Middle frontal gyrus (tissue), 1 donor: ENCODE measurements at regions not wholly inside any gene's neighbourhood (a gene's known extent, or its start where the extent isn't known, plus 50 kb on each side); places are given as distances from the start of the nearest gene placed in this dataset.
A peak's percentile ranks its signal among the peaks of the same experiment; 100 is the strongest.

ENCODE experiments used
- DNase-seq: peaks from one replicate; pipeline ENCODE4 v3.0.0-alpha.2; 2015; ENCODE audit warnings: low spot score; ENCODE audit errors: extremely low spot score

DNA sequence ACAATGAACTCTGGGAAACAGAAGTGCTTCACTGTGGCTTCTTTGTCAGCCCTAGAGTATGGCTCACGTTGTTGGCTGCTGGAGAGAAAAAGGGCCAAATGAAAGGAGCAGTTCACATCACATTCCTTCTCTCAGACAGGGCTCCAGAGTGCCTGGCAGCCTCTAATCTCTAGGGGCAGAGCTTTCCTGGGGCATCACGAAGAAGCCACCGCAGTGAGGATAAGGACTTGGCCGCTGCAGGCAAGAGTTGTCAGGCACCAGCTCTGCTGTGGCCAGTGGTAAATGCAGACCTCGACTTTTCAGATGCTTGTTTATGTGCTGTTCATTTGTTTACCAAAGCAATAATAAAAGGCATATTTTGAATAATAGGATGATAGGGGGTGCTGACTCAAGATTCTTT, 227.2 kb downstream of the ICE1 start:
- no peak for DNase-seq

- DNase-seq = no peak
These were observed 226.2 kb downstream of the ICE1 start for GRCh38 chr5:5648694-5649093.

DNA sequence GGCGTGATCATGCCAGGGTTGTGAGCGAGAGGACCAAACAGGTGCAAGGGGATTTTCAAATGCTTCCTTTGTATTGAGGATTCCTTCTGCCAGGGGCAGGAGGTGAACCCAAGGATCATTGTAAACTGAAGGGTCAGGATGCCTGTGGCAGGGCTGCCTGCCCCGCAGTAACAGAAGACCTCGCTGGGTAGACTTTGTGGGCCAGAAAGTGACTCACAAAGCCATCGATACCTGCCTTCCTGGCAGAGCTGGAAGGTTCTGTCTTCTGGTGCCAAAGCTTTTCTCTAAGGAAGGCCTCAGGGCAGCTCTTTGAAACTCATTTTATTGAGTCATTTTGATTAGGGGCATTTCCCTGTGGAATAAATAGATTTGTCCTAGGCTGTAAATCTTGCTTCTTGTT, 223.4 kb downstream of the ICE1 start:
- no peak for DNase-seq

DNA sequence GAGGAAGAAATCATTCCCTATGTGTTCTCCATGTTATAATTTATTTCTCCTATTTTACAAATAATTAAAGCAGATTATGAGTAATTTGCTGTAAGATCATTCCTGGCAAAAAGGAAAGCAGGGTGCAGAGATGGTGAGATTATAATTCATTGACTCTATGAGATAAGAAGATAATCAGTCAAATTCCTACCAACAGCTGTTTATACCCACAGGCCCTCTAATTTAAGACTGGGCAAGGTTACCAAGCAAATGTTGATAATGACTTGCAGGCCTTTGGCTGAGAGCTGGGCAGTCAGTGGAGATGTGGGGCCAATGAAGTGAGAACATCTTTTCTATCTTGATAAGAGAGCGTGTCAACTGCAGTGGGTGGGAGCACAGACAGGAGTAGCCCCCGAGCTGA, 222.7 kb downstream of the ICE1 start:
- DNase-seq = no peak

- DNase-seq = no peak
These were observed 221.8 kb downstream of the ICE1 start for GRCh38 chr5:5644249-5644648.

- DNase-seq = no peak
These were observed 221.0 kb downstream of the ICE1 start for GRCh38 chr5:5643481-5643880.

DNA sequence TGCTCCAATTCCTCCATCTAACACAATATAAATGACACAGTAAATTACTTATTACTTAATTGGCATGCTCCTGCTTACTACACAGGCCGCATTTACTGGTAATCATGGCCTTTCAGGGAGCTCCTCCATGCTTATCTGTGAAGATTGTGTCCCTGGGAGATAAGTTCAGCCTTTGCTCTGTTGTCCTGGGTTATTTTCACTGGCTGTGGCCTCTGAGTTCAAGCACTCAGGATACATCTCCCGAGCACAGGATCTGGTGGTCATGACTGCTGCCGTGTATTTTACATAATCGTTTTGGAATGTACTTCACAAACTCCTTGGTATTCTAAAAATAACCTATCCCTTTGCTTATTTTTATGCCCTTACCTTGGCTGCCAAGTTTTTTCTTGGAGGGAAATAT, 215.7 kb downstream of the ICE1 start:
- no peak for DNase-seq

DNA sequence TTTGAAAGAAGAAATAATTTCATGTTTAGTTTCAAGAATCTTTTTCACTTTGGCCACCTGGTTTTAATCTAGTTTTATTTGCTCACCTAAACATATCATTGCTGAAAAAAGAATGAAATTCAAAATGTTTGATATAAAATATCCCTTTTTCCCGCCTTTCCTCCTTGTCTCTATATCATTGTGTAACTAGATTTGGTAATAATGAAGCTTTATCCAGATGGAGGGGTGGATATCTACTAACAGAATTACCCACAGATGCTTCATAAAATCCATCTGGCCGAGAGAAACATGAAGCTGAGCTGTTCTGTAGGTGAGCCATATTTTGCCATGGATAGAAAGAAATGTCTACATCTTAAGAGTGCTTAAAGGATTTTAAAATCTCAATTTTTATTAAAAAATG, 214.7 kb downstream of the ICE1 start:
- DNase-seq = no peak

DNA sequence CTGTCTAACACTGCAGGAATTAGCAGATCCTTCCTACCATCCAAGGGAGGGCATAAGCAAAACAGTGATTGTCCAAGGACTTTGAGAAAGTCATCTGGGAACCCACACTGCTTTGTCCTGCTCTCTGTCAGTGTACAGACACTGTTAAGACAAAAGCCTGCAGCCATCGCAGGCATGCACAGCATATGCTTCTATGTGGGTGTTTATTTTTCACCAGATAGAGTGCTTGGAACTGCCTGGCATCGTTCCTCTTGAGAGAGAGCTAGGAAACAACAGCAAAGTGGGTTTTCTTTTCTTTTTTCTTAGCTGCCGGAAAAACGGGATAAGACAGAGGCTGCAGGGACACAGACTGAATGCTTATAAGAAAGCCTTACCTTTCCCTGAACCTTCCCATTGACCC, 212.3 kb downstream of the ICE1 start:
- DNase-seq = peak; percentile 27

- DNase-seq = no peak
These were observed 211.1 kb downstream of the ICE1 start for GRCh38 chr5:5633579-5633978.

DNA sequence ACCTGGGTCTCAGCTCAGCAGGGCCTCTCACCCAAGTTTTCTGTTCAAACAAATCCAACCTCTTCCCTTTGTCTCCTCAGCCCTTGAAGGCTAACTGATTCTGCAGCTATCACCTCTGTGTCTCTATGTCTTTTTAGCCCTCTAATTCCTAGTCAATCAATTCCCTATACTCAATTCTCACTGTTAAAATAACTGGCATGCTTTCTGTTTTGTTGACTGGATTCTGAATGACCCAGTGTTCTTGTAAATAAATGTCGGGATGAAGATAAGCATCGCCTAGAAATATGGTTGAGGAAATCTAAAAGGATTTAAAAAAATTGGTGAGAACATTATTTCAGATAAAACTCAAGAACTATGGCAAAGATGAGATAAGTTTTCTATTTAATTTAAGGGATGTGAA, 210.2 kb downstream of the ICE1 start:
- DNase-seq = no peak

DNA sequence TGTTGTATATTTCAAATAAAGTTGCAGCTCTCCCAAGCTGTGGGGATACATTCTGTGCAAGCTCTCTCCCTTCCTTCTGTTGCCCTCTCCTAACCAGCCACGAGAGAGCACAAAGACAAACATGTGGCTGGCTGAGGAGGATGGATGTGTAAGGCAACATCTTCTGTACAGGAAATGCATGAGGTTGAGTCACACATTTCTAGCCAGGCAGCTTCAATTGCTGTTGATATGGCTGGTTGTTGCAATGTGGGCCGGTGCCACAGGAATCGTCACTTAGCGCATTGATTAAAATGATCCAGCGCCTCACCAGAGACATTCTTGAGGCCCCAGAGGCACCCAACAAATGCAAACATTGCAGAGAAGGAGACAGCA, 207.1 kb downstream of the ICE1 start:
- no peak for DNase-seq

- DNase-seq = no peak
These were observed 206.6 kb downstream of the ICE1 start for GRCh38 chr5:5628866-5629606.

- DNase-seq = no peak
These were observed 203.9 kb downstream of the ICE1 start for GRCh38 chr5:5626412-5626811.

DNA sequence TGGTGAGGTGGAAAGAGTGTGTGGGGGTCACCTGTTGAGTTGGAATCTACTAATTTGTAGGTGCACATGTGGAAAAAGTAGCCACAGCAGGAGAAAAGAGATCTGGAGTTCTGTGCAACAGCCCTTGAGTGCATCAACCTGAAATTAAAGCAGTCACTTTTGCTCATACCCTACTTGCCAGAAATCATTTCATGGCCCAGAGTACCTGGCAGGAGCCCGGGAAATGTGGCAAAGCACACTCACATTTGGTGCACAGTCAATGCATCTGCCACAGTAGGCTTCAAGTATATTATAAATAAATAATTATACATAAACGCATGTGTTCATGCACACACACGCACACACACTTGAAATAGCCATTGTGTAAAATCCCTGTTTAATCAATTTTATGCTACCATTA, 203.0 kb downstream of the ICE1 start:
- no peak for DNase-seq

GRCh38 chr5:5623397-5623796, 200.9 kb downstream of the ICE1 start:
- DNase-seq = no peak

GRCh38 chr5:5622806-5623205, 200.3 kb downstream of the ICE1 start:
- DNase-seq = no peak

DNA sequence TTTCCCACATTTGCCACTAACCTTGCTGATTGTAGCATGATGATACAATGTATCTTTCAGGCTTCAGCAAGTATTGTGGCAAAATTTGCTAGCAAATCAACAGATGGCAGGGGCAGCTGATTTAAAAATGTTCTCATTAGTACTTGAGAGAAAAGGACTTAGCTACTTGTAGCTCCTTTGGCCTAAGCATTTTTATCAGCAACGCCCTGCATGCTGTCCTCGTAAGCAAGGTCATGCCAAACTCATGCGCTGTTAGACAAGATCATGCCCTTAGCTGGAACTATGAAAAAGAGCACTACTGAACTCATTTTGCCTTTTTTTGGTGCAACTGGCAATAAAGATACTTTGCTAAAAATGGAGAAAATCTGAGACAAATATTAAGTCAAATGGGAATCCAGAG, 197.1 kb downstream of the ICE1 start:
- DNase-seq = no peak

- DNase-seq = no peak
These were observed 194.5 kb downstream of the ICE1 start for GRCh38 chr5:5617024-5617423.

GRCh38 chr5:5616247-5616895, 193.9 kb downstream of the ICE1 start:
- DNase-seq = no peak

GRCh38 chr5:5615569-5615968, 193.1 kb downstream of the ICE1 start:
- DNase-seq = no peak

DNA sequence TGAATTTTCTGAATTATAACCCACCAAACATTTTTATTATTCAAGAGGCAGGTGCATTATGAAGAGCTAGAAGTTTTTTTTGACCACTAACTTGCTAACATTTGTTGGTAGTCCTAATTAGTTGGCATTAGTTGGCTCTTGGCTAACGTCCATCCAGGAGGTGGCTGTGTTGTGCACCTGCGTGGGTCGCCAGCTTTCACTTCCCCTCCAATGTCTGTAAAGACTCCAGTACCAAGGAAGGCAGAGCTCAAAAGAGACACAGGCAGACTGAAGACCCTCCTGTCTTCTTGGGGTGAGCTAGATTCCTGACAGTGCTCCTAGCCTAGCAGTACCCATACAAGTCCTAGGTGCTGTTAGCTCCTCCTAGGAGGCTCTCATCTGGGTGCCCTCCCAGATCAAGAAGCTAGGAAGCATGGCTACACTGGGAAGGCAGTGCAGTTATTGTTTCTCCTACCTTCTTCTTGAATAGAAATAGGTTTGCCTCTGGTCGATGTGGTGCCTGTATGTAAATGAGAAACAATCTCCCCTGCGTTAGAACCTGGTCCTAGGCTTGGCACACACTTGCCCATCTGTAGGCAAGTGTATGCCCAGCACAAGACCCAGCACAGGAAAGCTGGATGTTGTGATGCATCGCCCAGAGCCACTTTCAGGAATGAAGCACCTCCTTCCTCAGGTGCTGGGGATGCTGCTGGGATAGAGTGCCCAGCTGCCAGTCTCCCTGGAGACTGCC, 190.9 kb downstream of the ICE1 start:
- no peak for DNase-seq

- no peak for DNase-seq
These were observed 189.6 kb downstream of the ICE1 start for GRCh38 chr5:5612096-5612495.
